ENCODE measurements at regions not wholly inside any gene's neighbourhood (a gene's known extent, or its start where the extent isn't known, plus 50 kb on each side); places are given as distances from the start of the nearest gene placed in this dataset.

DNA sequence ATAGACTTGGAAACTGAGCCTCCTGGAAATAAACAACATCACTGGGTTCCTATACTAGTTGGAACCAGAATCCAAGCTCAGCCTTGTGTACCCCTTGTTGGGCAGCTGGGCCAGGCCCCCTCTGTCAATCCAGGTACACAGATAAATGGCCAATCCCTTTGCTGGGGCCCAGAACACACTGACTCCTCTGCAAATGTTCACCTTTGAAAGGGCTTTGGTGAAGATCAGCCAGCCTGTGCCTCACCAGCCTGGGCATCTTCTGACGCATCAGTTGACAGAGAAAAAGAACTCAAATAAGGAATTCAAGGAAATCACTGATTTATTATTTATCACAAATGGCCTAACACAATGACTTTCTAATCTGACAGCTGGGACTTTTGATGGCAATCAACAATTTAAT, 1090.2 kb downstream of the BCL11B start:
- TF ChIP-seq TAF1 (IDR thresholded peaks at IDR 0.05; ENCODE audit: low read depth, low read length) (no peak), SPI1 (IDR thresholded peaks at IDR 0.05; ENCODE audit: low read depth, low read length) (no peak), POLR2AphosphoS5 (IDR thresholded peaks at IDR 0.05; ENCODE audit: low read depth, low read length) (no peak), POLR2A (IDR thresholded peaks at IDR 0.05; ENCODE audit: low read depth, low read length) (no peak)

Data from GM12891 (cell line).